HG03571 (cell line): ENCODE measurements at regions not wholly inside any gene's neighbourhood (a gene's known extent, or its start where the extent isn't known, plus 50 kb on each side); places are given as distances from the start of the nearest gene placed in this dataset.

ENCODE experiments used
- ATAC-seq: cut with Tn5 transposase; IDR thresholded peaks from one replicate; pipeline ENCODE4 v1.9.1; 2021; ENCODE audit not compliant: unreplicated experiment

DNA sequence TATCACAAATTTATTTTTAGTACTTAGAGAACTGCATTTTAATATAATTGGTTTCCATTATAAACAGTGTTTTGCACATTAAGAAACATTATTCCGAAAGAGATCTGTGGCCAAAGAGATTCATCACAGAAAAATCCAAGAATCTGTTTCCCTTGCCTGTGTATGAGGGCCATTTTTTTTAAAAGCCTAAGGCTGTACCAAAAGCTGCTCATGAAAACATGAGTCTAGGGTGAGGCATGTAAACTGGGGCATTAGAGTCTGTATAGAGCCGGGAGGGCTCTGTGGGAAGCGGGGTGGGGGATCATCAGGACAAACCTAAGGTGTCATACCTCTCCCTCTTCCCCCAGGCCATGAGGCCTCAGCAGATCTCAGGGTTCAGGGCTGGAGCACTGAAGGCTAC, 223.8 kb downstream of the FBXO15 start:
- ATAC-seq: no peak

DNA sequence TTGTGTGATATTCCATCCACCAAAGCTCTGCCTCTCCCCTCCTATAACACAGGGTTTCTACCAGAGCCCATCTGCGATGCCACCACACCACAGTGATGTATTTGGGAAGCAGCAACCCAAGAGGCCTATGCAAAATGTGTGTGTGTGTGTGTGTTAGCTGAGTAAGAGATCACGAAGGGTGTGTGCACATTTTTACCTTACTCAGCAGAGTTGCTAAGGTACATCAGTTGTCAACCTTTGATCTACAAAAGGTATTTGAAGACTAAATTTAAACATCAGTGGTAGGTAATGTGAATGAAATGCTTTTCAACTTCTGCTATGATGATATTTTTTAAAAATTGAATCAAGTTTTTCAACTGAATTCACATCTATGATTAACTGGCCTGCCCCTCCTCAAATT, 227.6 kb downstream of the FBXO15 start:
- no peak for ATAC-seq

DNA sequence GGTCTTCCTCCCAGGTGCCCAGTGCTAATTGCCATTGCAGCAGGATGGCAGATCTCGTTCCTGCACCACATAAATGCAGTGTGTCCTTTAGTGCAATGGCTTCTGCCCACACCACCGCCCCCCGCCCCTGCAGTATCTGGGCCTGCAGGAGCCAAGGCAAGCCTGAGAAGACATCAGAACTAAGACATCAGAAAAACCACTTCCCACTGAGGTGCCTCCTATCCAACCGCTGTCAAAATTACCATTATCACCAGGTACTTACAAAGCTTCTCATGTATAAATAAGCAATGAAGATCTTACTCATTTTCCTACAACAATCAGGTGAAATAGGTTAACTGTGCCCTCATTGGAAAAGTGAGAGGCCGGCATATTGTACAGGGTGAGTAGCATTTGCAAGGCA, 228.8 kb downstream of the FBXO15 start:
- ATAC-seq: no peak

DNA sequence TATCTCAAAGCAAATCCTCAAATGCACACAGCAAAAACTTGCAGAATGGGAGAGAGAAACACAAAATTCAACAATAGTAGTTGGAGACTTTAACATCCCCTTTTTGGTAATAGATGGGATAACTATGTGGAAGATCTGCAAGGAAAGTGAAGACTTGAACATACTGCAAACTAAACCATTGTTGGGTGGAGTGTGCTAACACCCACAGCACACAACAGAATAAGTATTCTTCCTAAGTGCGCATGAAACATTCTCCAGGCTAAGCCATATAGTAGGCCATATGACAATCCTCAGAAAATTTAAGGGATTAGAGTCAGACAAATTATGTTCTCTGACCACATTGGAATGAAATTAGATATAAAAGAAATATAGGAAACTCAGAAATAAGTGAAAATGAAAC, 230.6 kb downstream of the FBXO15 start:
- no peak for ATAC-seq

DNA sequence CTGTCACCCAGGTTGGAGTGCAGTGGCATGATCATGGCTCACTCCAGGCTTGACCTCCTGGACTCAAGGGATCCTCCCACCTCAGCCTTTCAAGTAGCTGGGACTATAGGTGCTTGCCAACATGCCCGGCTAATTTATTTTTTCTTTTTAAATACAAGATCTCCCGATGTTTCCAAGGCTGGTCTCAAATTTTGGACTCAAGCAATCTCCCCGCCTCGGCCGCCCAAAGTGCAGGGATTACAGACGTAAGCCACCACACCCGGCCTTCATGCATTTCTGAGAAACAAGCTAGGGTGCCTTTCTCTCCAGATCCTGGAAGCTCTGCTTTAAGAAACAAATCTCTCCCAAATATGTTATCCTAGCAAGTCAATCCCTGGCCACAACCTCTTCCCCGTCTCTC, 234.1 kb downstream of the FBXO15 start:
- no peak for ATAC-seq

DNA sequence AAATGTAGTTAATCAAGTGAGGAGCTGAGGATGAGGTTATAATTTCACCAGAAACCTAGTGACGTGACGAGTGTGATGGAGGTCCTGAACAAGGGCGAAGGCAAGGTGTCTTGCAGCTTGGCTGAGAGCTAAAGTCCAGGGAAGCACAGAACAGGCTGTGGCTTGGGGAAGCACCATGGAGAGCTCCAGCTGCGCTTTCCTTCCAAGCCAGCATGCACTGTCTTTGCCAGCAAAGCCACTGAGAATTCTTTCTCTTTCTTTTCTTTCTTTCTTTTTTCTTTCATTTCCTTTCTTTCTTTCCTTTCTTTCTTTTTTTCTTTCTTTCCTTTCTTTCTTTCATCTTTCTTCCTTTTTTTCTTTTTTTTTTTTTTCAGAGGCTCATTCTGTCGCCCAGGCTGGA, 239.3 kb downstream of the FBXO15 start:
- no peak for ATAC-seq

DNA sequence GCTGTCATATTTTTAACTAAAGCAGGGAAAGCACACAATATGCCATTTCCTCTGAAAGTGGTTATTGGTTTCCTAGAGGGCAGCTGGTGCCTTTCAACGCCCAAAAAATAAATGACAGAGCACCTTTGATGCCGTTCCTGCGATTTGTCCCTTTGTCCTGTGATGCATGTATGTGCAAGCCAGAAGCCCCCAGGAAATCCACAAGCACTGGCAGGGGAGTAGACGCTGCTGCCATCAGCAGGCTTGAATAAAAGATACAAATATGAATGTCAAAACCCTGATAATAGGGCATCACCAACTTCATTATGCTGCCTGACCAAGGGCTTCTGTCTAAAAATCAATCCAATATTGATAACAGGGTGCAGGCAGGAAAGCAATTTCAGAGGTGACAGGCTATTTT, 246.1 kb downstream of the FBXO15 start:
- ATAC-seq: no peak

DNA sequence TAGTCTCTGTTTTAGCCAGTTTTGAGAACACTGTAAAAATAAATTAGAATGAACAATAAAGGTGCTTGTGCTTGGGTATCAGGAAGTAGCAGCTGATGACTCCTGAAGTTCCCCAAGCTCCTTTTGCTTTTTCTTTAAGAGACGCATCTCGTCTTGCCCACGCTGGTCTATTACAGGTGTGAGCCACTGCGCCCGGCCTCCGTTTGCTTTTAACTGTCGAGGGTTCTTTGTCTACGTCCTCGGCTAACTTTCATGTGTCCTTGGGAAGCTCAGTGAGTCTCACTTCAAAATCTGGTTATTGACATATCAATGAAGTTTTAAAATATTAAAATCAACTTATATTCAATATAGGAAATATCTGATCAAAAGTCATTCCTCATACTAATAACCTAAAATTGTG, 246.5 kb downstream of the FBXO15 start:
- no peak for ATAC-seq

DNA sequence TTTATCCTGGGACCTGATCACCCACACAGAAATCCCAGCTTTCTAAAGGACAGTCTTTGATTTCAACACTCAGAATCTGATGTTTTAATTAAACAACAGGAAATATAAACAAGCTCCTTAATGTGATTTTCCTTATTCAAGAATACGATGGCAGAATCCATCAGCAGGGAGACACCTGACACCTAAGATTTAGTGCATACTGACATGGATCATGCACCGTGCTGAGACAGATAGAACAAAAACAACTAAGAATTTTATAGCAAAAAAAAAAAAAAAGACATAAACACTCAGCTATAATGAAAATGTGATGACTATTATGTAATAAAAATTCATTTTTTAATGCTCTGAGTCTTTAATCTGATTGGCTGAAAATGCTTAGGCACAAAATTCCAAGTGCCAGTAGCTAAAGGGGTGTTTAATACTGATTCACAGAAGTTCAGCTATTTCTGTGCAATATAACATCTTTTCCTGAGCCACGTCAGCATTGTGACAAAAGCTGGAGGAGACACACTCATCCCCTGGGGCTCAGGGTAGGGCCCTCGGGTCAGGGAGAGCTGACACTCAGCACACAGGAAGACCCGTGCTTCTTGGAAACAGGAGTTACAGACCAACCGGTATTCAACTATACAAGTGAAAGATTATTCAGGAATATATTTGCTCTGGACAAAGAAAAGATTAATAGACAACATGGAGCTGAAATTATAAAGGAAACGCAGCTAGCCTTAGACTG, 247.4 kb downstream of the FBXO15 start:
- ATAC-seq: no peak

DNA sequence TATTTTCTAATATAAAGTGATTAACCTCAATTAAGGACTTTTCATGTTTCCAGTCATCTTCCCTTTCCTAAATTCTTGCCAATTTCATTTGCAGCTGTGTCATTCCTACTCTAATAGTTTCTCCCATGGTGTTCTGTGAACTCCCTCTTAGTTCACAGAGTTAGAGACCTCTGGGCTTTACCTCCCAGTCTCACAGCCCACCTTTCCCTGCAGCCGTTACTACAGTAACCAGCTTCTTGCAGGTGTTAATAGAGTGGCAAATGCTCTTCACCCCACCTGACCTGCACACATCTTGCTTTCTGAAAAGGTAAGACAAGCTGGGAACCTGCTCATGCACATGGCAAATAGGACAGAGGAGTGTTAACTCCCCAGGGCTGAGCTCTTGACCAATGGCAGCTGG, 250.1 kb downstream of the FBXO15 start:
- ATAC-seq: no peak

DNA sequence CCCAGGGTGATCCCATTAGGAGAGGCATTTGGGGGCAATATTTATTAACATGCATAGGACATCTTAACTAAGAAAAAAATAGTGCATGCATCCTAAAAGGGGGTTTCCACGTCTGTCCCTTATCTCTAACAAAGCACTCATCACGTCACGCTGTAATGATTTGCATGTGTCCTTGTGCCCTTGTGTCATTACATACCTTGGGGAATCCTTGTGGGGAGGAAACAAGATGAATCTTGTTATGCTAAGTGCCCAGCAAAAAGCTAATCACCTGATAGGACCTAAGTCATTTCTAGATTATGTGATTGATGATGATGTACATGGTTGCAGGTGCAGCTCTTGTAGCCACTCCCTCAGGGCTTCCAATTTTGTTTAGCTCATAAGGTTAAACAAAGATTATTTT, 250.9 kb downstream of the FBXO15 start:
- ATAC-seq: no peak

DNA sequence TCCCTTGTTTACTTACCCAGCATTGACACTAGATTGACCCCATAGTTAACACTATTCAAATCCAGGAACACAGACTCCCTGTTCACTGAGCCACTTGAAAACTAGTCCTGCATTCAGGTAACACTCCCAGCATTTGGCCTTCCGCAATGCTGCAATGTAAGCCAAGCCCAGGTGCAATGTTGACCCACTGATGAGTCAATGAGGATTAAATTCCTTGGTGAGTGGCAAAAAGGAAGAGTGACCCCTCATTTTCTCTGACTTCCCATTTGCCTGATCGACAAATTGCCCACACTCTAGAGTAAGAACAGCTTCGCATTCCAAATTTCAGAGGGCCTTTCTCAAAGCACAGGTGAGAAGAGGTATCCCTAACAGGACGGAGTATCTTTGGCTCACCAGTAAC, 251.9 kb downstream of the FBXO15 start:
- no peak for ATAC-seq

DNA sequence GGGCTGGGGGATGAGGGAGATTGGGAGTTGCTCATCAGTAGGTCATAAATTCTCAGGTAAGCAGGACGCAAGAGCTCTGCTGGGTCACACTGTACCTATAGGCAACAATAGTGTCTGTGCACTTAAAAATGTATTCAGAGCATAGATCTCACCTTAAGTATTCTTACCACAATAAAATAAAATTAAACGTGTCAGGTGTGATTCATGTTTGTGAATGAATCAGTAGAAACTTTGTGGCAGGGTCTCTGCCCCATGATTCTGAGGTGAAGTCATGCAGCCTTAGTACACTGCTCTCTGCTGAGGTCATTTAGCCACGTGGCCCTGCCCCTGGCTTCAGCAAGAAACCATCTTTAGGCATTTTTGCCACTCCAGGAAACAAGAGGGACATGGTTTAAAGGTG, 253.8 kb downstream of the FBXO15 start:
- no peak for ATAC-seq

DNA sequence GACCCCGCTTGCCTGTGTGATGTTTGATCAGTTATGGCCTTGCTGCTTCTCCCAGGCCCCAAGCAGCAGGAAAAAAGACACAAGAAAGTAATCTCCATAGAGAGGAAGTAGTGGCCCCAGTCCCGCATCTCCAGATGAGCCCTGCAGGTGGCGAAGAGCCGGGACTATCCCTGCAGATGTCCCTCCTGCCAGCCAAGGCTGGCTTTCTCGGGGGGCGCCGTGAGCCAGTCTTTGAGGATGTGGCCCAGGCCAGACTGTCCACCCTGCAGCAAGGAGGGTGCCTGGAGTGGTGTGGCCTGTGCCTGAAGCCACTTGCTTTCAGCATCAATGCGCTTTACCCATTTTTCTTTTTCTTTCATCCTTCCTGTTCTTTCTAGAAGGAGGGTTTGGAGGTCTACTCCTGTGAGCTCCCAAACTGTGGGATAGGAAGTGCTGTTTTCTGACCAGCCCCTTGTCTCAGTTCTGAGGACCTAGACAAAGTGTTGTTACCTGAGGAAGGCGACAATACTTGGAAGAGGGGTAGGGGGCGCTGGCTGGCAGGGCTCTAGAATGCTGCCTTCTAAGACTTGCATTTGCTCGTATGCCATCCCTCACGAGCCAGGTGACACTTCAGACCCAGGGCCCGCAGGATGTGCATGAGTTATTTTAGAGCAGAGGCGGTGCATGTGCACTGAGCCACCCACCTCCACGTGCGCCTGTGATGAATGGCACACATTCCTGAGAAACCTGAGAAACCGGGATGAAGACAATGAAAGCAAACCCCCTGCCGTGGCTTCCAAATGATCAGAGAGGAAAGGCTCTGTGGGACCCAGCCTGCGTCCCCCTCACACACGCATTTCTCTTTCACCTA, 255.8 kb downstream of the FBXO15 start:
- ATAC-seq: no peak

DNA sequence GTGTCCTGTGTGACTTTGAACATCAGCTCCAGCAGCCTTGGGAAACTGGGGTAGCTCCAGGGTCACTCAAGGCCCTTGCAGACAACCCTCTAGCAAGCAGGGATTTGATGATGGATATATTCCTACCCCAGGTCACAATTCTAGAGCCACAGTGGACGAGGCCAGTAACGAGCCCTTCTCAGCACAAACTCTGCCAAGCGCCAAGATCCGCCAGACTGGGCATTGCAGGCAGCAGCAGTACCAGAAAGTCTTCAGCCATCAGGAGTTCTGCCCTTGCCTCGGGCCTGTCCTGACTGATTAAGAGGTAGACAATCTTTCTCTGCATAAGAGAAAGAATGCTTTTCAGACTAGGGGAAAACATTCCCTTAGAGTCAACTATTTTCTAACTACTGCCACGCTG, 259.1 kb downstream of the FBXO15 start:
- no peak for ATAC-seq

DNA sequence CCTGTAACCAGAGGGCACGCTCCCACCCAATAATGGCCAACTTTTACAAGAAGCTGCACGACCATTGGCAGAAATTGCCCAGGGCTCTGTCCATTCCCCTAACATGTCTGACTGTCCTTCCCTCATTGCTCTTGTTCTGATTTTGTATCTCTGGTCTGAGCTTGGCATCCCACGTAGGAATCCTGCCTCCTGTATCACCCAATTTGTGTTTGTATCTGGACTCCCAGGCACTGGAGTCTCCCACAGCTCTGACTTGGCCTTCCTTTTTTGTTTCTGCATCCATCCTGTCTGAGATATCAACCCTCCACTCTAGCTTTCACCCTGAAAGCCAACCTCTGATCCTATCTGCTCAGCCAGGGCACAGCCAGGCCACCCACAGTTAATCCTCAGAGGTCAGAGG, 259.8 kb downstream of the FBXO15 start:
- ATAC-seq: no peak

DNA sequence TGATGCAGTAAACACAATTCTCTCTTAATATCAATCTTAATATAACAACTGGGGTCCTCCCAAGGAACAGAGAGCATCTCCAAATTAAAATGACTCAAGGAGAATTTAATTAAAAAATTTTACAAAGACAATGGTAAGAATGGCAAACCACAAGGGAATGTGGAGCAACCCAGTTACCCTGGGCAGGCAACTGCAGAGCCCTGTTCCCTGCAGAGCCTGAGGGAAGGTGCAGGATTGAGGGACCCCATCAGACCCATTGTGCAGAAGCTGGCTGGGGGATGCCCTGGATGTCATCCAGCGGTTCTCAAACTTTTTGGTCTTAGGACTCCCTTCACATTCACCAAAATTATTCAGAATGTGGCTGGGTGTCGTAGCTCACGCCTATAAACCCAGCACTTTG, 262.8 kb downstream of the FBXO15 start:
- ATAC-seq: no peak

DNA sequence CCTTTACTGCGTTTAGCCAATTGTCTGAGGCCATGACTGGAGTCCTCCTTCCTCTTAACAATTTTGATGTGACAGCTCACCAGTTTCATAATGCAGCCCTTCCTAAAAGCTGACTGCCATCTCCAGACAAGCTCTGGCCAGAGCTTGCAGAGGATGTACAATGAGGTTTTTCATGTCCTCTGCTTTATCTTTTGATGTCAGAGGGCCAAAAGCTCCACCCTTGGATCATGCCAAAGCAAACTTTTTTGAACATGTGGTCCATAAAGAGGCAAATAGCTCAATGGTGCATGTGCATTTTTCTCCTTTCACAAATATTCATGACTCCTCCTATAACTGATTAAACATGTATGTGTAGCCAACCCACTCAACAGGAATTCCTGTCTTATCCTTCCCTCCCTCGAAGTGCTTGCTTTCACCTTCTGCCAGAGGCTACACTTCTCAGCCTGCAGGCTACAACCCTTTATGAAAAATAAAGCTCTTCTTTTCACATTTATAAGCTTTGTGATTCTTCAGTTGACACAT, 266.2 kb downstream of the FBXO15 start:
- ATAC-seq: no peak

DNA sequence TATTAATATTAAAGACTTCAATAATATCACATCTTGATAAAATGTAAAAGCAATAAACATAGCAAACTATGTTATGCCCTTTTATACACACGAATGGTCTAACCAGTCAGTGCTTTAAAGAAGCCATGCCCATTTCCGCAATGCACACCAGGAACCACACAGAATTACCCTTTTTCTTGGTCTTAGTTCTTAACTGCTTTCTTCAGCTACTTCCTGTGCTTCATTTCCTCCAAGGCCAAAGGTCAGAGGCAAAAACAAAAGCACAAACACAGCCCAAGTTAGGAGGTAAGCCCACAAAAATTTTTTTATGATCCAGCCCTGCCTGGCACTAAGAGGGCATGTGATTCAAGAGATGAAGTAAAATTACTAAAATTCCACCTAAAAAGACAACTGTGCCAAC, 267.2 kb downstream of the FBXO15 start:
- no peak for ATAC-seq

DNA sequence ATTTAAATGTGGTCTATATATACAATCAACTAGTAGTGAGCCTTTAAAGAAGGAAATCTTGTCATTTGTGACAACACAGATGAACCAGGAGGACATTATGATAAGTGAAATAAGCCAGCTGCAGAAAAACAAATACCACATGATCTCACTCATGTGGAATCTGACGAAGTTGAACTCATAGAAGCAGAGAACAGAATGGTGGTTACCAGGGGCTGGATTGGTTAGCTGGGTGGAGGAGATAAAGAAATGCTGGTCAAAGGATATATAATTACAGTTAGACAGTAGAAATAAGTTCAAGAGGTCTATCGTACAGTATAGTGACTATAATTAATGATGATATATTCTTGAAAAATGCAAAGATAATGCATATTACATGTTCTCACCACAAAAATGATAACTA, 267.9 kb downstream of the FBXO15 start:
- ATAC-seq: no peak

DNA sequence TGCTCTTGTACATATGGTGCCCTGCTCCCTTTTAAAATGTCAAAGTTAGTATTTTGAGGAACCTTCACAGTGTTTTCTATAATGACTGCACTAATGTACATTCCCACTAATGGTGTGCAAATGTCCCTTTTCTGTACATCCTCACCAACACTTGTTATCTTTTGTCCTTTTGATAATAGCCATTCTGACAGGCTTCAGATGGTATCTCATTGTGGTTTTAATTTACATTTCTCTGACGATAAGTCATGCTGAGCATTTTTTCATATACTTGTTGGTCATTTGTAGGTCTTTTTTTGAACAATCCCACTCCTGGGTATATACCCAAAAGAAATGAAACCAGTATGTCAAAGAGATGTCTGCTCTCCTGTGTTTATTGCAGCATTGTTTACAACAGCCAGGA, 268.3 kb downstream of the FBXO15 start:
- no peak for ATAC-seq

DNA sequence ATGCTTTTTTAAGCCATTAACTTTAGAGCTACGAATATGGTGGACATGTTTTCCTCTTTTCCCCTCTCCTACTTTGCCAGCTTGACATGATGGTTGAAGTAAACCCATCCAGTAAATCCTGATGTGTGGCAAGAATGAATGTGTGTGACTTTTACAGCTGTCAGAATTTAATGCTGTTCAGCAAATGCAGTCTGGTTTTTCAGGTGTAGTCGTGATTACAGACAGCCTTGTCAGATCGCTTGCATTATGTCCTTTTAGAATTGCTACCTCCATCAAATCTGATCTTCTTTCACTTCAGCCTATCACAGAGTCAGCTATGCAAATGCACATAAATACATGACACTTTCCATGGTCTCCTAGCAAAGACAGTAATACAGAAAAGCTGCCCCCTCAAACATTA, 278.5 kb downstream of the FBXO15 start:
- ATAC-seq: no peak
